IPS-11a (cell line): ENCODE measurements at regions not wholly inside any gene's neighbourhood (a gene's known extent, or its start where the extent isn't known, plus 50 kb on each side); places are given as distances from the start of the nearest gene placed in this dataset.
"Not testable (repeated sequence)": the region's sequence is repeated elsewhere in the genome, so short reads cannot be mapped to it uniquely, and the experiment has no call there.

ENCODE experiments used
- H3K4me3 ChIP-seq: one replicate; pipeline ENCODE4 v1.5.1; 2013; ENCODE audit warnings: low read depth, low read length, control low read depth

DNA sequence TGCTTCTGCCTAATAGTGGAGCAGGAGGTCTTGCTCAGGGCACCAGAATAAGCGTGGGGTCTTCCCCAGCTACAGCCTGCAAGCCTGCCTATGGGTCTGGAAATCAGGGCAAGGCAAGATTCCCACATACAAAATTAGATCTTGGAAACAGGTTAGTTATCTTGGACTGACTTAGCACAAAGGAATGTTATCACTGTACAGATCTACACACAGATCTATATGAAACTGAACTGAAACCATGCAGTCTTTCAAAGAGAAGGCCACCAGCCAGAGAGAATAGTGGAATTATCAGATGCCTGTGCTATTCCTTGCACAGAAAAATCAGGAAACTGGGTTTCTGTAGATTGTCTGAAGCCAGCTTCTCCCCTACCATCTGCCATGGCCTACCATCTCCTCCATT is 585.7 kb downstream of the ACTL7B start:
- H3K4me3 ChIP-seq = no peak overlapping the region

- H3K4me3 ChIP-seq = no peak overlapping the region
Measured at GRCh38 chr9:108269371-108269770, 586.4 kb downstream of the ACTL7B start.

DNA sequence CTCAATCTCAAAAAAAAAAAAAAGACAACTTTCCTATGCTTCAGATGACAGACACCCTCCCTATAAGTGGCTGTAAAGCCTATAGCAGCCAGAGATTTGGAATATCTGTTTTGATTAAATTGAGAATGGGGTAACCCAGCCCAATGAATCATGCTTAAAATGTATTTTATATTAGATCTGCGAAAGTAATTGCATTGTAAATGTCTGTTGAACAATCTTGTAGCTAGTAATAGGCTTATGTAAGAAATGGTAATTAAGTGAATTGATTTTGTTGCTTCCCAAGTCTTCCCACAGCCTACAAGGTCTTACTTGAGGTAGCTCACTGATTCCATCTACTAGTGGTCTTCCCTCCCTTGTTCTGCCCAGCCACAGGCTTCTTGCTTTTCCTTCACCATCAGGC is 590.7 kb downstream of the ACTL7B start:
- H3K4me3 ChIP-seq = no peak overlapping the region

GRCh38 chr9:108264093-108264492 is 591.7 kb downstream of the ACTL7B start:
- no peak overlapping the region for H3K4me3 ChIP-seq

DNA sequence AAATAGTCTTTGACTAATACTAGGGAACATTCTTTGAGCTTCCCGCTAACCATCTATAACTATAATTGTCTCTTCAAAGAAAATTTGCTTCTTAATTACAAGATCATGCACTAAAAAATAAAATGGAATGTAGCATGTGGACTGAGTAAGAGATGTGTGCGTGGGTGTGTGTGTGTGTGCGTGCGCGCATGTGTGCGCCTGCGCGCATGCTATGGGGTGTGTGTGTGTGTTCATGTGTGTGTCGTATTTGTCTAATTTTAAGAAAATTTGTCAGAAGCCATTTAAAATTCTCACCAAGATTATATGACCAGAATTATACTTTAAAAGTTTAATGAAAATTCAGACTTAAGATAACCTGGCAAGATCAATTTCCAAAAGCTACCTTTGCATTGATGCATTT is 593.0 kb downstream of the ACTL7B start:
- no peak overlapping the region for H3K4me3 ChIP-seq

DNA sequence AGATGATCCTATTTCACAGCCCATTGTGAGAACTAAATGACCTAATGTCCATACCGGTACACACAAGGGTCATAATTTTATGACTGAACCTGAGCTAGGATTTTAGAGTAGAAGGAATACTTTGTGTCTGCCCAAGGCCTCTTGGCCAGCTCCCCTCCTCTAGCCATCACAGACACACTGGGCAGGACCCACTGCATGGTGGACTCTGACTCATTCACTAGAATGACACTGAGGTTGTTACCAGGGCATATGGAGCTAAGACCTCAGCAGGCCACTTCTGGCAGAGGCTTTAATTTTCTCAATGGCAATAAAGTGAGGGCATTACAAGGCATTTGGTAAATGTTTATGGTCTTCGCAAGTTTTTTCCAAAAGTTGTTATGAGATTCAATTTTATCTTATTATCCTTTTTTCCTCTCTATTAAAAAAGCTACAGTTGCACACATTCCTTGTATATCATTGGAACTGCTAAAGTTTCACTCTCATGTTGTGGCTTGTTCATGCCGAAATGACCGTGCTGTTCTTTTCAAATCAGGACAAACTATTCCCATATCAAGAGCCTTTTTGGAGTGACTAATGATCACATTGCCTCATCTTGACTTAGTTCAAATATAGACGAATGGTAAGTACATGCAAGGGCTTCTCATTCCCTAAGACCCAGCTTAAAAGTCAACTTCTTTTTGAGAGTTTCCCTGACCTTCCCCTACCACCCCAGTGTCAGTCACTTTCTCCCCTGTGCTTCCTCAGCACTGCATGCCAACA is 595.7 kb downstream of the ACTL7B start:
- H3K4me3 ChIP-seq = no peak overlapping the region

DNA sequence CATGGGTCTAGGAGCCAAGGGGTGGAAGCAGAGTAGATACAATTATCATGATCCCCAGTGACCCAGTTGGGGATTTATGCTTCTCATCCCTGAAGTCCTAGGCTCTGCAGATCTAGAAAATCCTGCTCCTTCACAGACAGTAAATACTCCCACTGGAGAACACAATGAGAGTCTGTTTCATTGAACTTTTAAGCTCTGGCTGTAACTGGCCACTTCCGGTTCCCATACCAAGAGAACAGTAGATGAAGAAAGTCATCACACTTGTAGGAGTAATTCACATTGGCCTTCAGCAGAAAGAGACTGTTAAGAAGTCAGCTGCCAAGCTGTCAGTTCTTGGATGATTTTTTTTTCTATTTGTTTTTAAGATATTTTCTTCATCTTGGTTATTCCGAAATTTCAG is 597.1 kb downstream of the ACTL7B start:
- H3K4me3 ChIP-seq = no peak overlapping the region

DNA sequence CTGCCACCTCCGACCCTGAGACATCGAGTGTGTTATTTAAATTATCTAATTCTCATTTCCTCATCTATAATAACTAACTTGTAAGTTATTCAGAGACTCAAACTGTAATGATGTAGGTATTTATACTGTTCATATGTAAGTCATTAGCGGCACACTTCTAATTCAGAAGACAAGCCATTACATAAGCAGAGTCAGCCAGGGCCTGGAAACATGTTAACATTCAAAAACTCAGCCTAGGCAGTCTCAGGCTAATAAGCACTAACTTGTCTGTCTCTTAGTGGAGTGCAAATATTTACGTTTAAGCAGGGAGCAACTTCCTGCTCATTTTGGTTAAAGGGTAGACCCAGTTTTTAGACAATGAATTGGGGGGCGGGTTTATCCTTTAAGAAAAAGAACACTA is 598.4 kb downstream of the ACTL7B start:
- no peak overlapping the region for H3K4me3 ChIP-seq

- no peak overlapping the region for H3K4me3 ChIP-seq
Measured at GRCh38 chr9:108254236-108254635, 601.5 kb downstream of the ACTL7B start.

GRCh38 chr9:108247391-108247790 is 608.4 kb downstream of the ACTL7B start:
- not testable (repeated sequence) for H3K4me3 ChIP-seq

DNA sequence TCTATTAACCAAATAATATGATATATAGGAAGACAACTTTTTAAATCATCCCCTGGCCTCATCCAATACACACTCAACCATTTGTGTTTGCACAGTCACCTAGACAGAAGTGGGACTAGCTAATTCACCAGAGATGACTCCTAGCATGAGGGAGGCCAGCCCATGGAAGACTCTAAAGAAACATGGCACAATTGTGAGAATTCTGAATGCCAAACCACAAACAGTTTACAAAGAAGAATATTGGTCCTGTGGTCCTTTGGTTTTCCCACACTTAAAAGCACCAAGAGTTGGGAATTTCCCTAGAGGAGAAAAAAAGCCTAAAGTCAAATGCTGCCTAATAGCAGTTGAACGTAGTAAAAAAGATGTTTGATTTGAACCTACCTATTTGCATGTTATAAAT is 609.9 kb downstream of the ACTL7B start:
- H3K4me3 ChIP-seq = no peak overlapping the region

DNA sequence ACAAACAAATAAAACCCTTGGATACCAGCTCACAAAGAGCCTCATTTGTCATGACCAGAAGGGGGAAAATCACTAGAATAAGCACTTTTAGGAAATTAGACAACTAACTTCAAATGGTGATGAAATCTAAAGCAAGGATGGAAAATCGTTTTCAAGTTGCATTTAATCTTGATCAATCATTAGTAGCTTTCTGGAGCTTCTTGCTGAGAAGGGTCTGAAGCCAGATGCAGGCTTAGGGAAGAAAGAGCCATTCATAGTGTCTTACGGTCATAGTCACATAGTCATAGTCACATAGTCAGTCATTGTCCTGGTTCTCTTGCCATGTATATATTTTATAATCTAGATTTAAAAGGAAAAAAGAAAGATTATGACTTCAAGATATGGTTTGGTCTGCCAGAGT is 610.5 kb downstream of the ACTL7B start:
- no peak overlapping the region for H3K4me3 ChIP-seq

GRCh38 chr9:108244686-108245085 is 611.1 kb downstream of the ACTL7B start:
- H3K4me3 ChIP-seq = no peak overlapping the region

DNA sequence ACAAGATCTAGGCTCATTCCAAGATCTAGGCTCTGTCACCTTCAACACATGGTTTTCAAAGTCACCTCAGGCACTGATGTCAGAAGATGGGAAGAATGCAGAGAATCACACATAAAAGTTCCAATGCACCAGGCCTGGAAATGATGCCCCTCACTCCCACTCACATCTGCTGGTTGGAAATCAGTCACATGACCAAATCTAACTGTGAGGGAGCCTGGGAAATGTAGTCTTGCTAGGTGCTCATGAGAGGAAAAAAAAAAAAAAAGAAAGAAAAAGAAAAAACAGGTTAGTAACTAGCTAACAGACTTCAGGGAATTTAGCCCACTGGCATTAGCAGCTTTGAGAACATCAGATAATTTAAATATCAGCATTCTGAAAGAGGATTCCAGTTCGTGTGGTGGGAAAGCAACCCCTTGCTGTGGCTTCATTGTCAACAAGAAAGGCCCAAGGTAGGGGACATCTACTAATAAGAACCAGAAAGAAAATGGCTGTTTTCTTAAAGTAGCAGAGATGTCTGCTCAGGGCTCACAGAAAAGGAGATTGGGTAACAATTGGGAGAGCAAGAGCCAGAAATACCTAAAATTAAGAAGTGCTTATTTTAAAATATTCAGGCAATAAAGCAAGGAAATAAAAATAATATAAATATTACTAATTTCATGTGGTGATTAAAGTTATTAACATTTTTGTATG is 614.3 kb downstream of the ACTL7B start:
- no peak overlapping the region for H3K4me3 ChIP-seq

- H3K4me3 ChIP-seq = no peak overlapping the region
Measured at GRCh38 chr9:108239696-108240321, 616.0 kb downstream of the ACTL7B start.

DNA sequence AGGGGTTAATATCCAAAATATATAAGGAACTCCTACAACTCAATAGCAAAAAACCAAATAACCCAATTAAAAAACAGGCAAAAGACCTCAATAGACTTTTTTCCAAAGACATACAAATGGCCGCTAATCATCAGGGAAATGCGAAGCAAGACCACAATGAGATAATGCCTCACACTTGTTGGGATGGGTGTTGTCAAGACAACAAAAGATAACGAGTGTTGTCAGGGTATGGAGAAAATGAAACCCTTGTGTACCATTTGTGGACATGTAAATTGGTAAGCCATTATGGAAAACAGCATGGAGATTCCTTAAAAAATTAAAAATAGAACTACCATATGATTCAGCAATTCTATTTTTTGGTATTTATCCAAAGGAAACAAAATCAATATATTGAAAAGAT is 620.2 kb downstream of the ACTL7B start:
- no peak overlapping the region for H3K4me3 ChIP-seq

DNA sequence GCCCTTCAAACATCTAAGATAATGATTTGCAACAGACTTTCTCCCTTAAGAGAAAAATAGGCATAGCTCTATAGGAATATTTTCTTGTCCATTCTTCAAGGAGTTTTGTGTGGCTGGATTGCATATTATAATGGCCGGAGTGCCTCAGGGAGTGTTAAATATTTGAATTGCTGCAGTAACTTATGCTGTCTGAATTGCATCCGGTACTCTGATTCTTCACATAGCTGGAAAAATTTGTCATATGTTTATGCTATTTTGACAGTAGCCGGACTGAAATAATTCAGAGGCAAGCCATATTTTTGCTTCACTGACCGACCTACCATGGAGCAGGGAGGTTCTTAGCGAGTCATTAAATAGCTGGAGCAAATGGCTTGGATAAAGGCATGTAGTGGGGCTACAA is 621.0 kb downstream of the ACTL7B start:
- H3K4me3 ChIP-seq = no peak overlapping the region

DNA sequence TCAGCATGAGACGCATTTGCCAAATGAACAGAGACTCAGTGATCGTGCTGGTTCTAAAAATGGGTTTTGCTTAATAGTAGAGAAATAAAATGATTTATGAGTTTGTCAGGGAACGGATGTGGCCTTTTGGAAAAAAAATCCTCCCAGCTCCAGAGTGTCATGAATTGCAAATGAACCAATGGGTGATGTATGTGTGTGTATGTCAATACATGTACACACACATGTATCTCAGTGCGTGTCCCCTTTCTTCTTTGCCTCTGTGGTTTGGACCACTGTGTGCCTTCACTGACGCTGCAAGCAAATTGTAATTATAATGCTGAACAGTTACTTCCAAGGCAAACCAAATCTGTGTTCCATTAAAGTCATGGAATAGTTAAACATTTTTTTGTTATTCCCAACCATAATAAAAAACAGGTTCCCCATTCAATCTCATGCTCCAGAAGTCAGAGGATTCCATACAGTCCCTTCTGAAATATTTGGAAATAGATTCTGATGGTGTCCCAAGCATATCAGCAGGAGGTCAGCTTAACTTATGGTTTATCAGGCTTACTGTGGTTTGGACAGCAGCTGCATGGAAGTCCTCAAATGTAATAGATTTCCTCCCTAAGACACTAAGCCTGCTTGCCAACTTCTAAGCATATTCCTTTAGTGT is 630.5 kb downstream of the ACTL7B start:
- no peak overlapping the region for H3K4me3 ChIP-seq

- H3K4me3 ChIP-seq = no peak overlapping the region
Measured at GRCh38 chr9:108224716-108225115, 631.1 kb downstream of the ACTL7B start.

DNA sequence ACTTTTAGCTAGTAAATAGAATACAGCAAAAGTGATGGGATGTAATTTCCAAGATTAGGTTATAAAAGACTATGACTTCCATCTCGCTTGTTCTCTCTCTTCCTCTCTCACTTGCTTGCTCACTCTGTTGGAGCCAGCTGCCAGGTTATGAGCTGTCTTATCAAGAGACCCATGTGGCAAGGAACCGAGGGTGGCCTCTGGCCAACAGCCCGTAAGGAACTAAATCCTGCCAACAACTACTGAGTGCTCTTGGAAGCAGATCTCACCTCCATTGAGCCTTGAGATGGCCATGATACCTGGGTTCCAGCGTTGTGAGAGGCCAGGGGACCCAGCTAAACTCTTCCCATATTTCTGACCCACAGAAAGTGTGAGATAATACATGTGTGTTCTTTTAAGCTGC is 636.1 kb downstream of the ACTL7B start:
- H3K4me3 ChIP-seq = no peak overlapping the region

DNA sequence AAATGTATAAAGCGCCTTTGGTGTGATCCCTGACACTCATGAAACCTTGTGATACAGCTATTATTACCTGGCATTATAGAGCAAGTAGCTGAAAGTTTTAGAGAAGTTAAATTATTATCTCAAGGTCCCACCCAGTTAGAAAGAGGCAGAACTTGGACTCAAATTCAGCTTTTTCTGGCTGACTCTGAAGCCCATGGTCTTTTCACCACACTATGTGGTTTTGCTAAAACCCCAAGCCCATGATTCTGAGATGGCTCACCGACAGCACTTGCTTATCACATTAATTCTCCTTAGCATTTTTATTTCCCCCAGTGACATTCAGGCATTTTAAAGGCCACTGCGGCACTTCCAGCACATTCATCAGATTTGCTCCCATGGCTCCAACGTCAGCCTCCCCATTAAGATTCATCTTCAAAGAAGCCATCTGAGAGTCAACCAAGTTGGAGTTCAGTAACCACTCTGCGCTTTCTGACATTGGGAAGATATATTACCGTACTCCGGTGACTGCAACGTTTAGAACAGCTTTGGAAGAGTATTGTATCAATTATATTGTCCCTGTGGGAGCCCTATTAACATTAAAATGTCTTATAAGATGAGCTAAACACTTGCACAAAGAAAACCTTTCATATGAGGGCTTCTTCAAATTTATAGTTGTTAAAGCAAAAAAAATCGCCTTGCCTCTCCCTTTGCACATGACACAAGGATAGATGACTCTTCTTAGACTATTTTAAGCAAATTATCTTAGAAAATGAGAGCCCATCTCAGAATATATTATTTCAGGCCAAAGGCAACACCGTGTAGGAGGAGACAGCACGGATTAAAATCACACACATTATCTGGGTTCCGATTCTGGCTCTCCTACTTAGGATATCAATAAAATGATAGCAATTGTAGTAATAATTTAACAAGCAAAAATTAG is 638.1 kb downstream of the ACTL7B start:
- no peak overlapping the region for H3K4me3 ChIP-seq
